Spleen (tissue), 11 donors: ENCODE measurements at regions not wholly inside any gene's neighbourhood (a gene's known extent, or its start where the extent isn't known, plus 50 kb on each side); places are given as distances from the start of the nearest gene placed in this dataset.
A peak's percentile ranks its signal among the peaks of the same experiment; 100 is the strongest.
"Not testable (repeated sequence)": the region's sequence is repeated elsewhere in the genome, so short reads cannot be mapped to it uniquely, and the experiment has no call there.

Source experiments
- DNase-seq: peaks from one replicate; pipeline ENCODE4 v3.0.0-alpha.2; 2020
- H3K27ac ChIP-seq, 8 donors: fragments of 200-600 bp; sonication (generic) in 7 of 8; 1 replicate in 4 of 8; 2 replicates in 4 of 8; pipeline versions ENCODE4 v1.5.0 to v1.8.0; 2016 to 2021; ENCODE audit warnings: inconsistent platforms in 4 of 8, mild to moderate bottlenecking in 4 of 8, moderate library complexity in 1 of 8
- H3K27me3 ChIP-seq, 7 donors: fragments of 200-600 bp; sonication (generic) in 6 of 7; replicated peaks in 1 of 7; 1 replicate in 4 of 7; 2 replicates in 3 of 7; pipeline versions ENCODE4 v1.5.0 to v1.8.0; 2016 to 2021; ENCODE audit warnings: inconsistent platforms in 3 of 7, mild to moderate bottlenecking in 1 of 7
- H3K36me3 ChIP-seq, 6 donors: fragments of 200-600 bp; sonication (generic) in 5 of 6; 1 replicate in 4 of 6; 2 replicates in 2 of 6; pipeline versions ENCODE4 v1.5.0 to v1.8.0; 2016 to 2021; ENCODE audit warnings: inconsistent platforms in 2 of 6
- H3K4me1 ChIP-seq, 6 donors: fragments of 200-600 bp; sonication (generic) in 5 of 6; 1 replicate in 3 of 6; 2 replicates in 3 of 6; pipeline versions ENCODE4 v1.5.0 to v1.8.0; 2016 to 2021; ENCODE audit warnings: inconsistent platforms in 3 of 6
- H3K4me3 ChIP-seq, 8 donors: fragments of 200-600 bp; sonication (generic) in 7 of 8; 1 replicate in 4 of 8; 2 replicates in 4 of 8; pipeline versions ENCODE4 v1.5.0 to v1.8.0; 2016 to 2021; ENCODE audit warnings: inconsistent platforms in 4 of 8, mild to moderate bottlenecking in 4 of 8, moderate library complexity in 2 of 8
- H3K9me3 ChIP-seq, 8 donors: fragments of 200-600 bp; sonication (generic) in 7 of 8; 1 replicate in 4 of 8; 2 replicates in 4 of 8; pipeline versions ENCODE4 v1.5.0 to v1.8.0; 2016 to 2021; ENCODE audit warnings: inconsistent platforms in 4 of 8
- CTCF ChIP-seq, 11 experiments: fragments of 200-600 bp in 7 of 11; fragments of 450-650 bp in 4 of 11; sonication (generic) in 4 of 11; IDR thresholded peaks in 8 of 11; conservative IDR thresholded peaks in 3 of 11; 1 replicate in 7 of 11; 2 replicates in 4 of 11; pipeline versions ENCODE4 v1.4.0 to v1.8.0; 2016 to 2021; ENCODE audit warnings: antibody characterized with exemption in 11 of 11, inconsistent platforms in 4 of 11, mild to moderate bottlenecking in 1 of 11
- POLR2A ChIP-seq, 3 donors: fragments of 450-650 bp; IDR thresholded peaks; one replicate each; pipeline ENCODE4 v1.5.1; 2017; ENCODE audit warnings: antibody characterized with exemption in 3 of 3, mild to moderate bottlenecking in 1 of 3
- POLR2AphosphoS5 ChIP-seq, 3 donors: sonication (generic); formaldehyde crosslinking; IDR thresholded peaks; one replicate each; pipeline ENCODE4 v1.5.1; 2017; ENCODE audit warnings: antibody characterized with exemption in 3 of 3
- WGBS, 5 donors: extraction: QIAGEN DNeasy Blood & Tissue Kit in 3 of 5; methylation state at CpG; one replicate each; pipeline versions ENCODE4 v1.1.5 to v1.1.7; 2013 to 2018; 5-methylcytosine and 5-hydroxymethylcytosine counted together
- intact Hi-C: fragments of 100-400 bp; cut with DNase I; formaldehyde crosslinking; loops from one replicate; pipeline ENCODE4 v1.15.0; 2023; ENCODE audit warnings: low total_unique reads
- donor health status: healthy with polysubstance abuse.
- donor health status: DM: no; HTN: no; CAD: no; lungs with moderate emphysema.
- donor health status: DM: no; HTN: no; CAD: no.
- donor health status: Bipolar disorder and iron deficiency.
- donor health status: healthy.
- donor health status: DM: no; HTN: no; CAD: no.
- donor health status: DM: yes; HTN: yes; CAD: no.

GRCh38 chr6:164942271-164942670 lies 367.1 kb downstream of the C6orf118 start:
- intact Hi-C loops, result no loop called here
- no peak for DNase-seq
- TF ChIP-seq POLR2AphosphoS5 (IDR thresholded peaks at IDR 0.05), result no peak
- TF ChIP-seq CTCF (IDR thresholded peaks at IDR 0.05 in 8 of 11, conservative IDR thresholded peaks at IDR 0.05 in 3 of 11), result no peak
- no peak for TF ChIP-seq POLR2A (IDR thresholded peaks at IDR 0.05)
- no peaks in the 10 kb centered on the region for H3K27me3 ChIP-seq
- WGBS, 5 donors, result 71 to 86% (median 76%) methylated on average over 1 of the region's 1 CpG
- H3K27ac ChIP-seq, result no peak overlapping the region
- H3K4me3 ChIP-seq, result no peak overlapping the region
- H3K4me1 ChIP-seq, result no peaks in the 10 kb centered on the region
- H3K36me3 ChIP-seq, result no peaks in the 10 kb centered on the region
- peaks cover 0 to 28% (median 12%) of the 10 kb centered on the region in 8 donors for H3K9me3 ChIP-seq

- WGBS, 5 donors, result 90 to 96% (median 93%) methylated on average over 26 to 28 of the region's 28 CpGs
- intact Hi-C loops, H3K27ac ChIP-seq: not testable (repeated sequence)
Observed at GRCh38 chr6:164933238-164933794, 376.1 kb downstream of the C6orf118 start.

GRCh38 chr6:164929408-164929977 lies 379.9 kb downstream of the C6orf118 start:
- no peak for TF ChIP-seq POLR2A (IDR thresholded peaks at IDR 0.05)
- TF ChIP-seq POLR2AphosphoS5 (IDR thresholded peaks at IDR 0.05), result no peak
- TF ChIP-seq CTCF (IDR thresholded peaks at IDR 0.05 in 8 of 11, conservative IDR thresholded peaks at IDR 0.05 in 3 of 11), result no peak
- DNase-seq, result peak; percentile 53
- no peaks in the 10 kb centered on the region for H3K9me3 ChIP-seq
- no peaks in the 10 kb centered on the region for H3K27me3 ChIP-seq
- no peak overlapping the region for H3K27ac ChIP-seq
- no peak overlapping the region for H3K4me3 ChIP-seq
- WGBS, 5 donors, result 53 to 83% (median 72%) methylated on average over 13 of the region's 13 CpGs
- intact Hi-C loops, result loop anchor here (5.0 kb wide), 1 partner anchor 1747 kb away; no protein-coding TSS in a partner anchor
- H3K4me1 ChIP-seq, result peaks cover 0 to 4% (median 0%) of the 10 kb centered on the region in 6 donors
- H3K36me3 ChIP-seq, result no peaks in the 10 kb centered on the region

More at GRCh38 chr6:164933238-164933794, 376.1 kb downstream of the C6orf118 start:
- DNase-seq, result peak; percentile 67
- not testable (repeated sequence) for H3K27me3 ChIP-seq, H3K4me1 ChIP-seq, H3K36me3 ChIP-seq, H3K4me3 ChIP-seq, H3K9me3 ChIP-seq

GRCh38 chr6:164928728-164929407 lies 380.5 kb downstream of the C6orf118 start:
- Histone ChIP-seq H3K4me1 (peaks cover 0 to 4% (median 0%) of the 10 kb centered on the region in 6 donors), H3K4me3 (no peak overlapping the region), H3K36me3 (no peaks in the 10 kb centered on the region), H3K27me3 (no peaks in the 10 kb centered on the region), H3K27ac (no peak overlapping the region), H3K9me3 (no peaks in the 10 kb centered on the region)
- no peak for TF ChIP-seq POLR2A (IDR thresholded peaks at IDR 0.05)
- no peak for TF ChIP-seq CTCF (IDR thresholded peaks at IDR 0.05 in 8 of 11, conservative IDR thresholded peaks at IDR 0.05 in 3 of 11)
- no peak for TF ChIP-seq POLR2AphosphoS5 (IDR thresholded peaks at IDR 0.05)
- intact Hi-C loops, result loop anchor here (5.0 kb wide), 1 partner anchor 1747 kb away; no protein-coding TSS in a partner anchor
- no peak for DNase-seq
- WGBS, 5 donors, result 51 to 85% (median 78%) methylated on average over 8 of the region's 8 CpGs
